ENCODE measurements at regions not wholly inside any gene's neighbourhood (a gene's known extent, or its start where the extent isn't known, plus 50 kb on each side); places are given as distances from the start of the nearest gene placed in this dataset.
"Not testable (repeated sequence)": the region's sequence is repeated elsewhere in the genome, so short reads cannot be mapped to it uniquely, and the experiment has no call there.

DNA sequence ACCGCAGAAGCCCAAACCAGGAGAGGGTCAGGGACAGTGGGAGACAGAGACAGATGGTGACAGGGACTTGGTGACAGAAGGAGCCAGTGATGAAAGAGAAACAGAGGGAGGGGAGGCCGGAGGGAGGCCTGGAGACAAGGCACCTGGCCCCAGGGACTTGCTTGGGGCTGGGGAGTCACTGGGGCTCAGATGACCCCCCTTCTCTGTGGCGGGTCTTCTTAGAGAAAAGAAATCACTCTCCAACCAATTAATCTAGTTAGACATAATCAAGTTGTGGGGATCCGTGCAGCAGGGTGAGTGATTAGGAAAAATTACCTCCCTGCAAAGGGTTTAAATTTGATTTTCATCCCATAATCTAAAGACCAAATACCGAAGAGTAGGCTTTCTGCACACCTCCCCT is 519.8 kb downstream of the PTPRU start:
- ChIA-PET SMC1A (ENCODE audit: uncharacterized antibody, unreplicated experiment) (no interaction called here), RAD21 (ENCODE audit: unreplicated experiment) (no interaction called here), CTCF (no interaction called here), POLR2A (no interaction called here)
- BruUV-seq (replicated peaks) = no TSS peak
- TF ChIP-seq JUND (IDR thresholded peaks at IDR 0.05; ENCODE audit: low read depth, low read length) = no peak
- no peak for TF ChIP-seq EGR1 (IDR thresholded peaks at IDR 0.05; ENCODE audit: borderline replicate concordance in 1 of 2, low read depth in 2 of 2, low read length in 2 of 2)
- no peak for TF ChIP-seq IKZF1 (conservative IDR thresholded peaks at IDR 0.05)
- TF ChIP-seq MTA2 (IDR thresholded peaks at IDR 0.05; ENCODE audit: low read depth) = no peak
- no peak for TF ChIP-seq SMAD1 (IDR thresholded peaks at IDR 0.05; ENCODE audit: low read depth, partially characterized antibody)
- no peak for TF ChIP-seq YBX1 (IDR thresholded peaks at IDR 0.05)
- no peak for TF ChIP-seq CBX5 (IDR thresholded peaks at IDR 0.05; ENCODE audit: low read depth)
- no peak for TF ChIP-seq MTA3 (IDR thresholded peaks at IDR 0.05; ENCODE audit: borderline replicate concordance, low read length)
- TF ChIP-seq, protein P1, sequence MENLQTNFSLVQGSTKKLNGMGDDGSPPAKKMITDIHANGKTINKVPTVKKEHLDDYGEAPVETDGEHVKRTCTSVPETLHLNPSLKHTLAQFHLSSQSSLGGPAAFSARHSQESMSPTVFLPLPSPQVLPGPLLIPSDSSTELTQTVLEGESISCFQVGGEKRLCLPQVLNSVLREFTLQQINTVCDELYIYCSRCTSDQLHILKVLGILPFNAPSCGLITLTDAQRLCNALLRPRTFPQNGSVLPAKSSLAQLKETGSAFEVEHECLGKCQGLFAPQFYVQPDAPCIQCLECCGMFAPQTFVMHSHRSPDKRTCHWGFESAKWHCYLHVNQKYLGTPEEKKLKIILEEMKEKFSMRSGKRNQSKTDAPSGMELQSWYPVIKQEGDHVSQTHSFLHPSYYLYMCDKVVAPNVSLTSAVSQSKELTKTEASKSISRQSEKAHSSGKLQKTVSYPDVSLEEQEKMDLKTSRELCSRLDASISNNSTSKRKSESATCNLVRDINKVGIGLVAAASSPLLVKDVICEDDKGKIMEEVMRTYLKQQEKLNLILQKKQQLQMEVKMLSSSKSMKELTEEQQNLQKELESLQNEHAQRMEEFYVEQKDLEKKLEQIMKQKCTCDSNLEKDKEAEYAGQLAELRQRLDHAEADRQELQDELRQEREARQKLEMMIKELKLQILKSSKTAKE (IDR thresholded peaks at IDR 0.05; ENCODE audit: low read depth, poor library complexity, severe bottlenecking) = no peak
- H3K9me3 ChIP-seq (replicated peaks; ENCODE audit: control insufficient read depth, insufficient read depth, low read length) = no peaks in the 10 kb centered on the region
- no peaks in the 10 kb centered on the region for H3K27me3 ChIP-seq (replicated peaks in 1 of 2; ENCODE audit: control insufficient read depth in 2 of 2, insufficient read depth in 2 of 2, low read length in 1 of 2)
- no peak overlapping the region for H3K4me3 ChIP-seq
- no peak overlapping the region for H2AFZ ChIP-seq (ENCODE audit: control insufficient read depth, low read depth, low read length)
- no peaks in the 10 kb centered on the region; the same call in 1 of the 2 replicates for H4K20me1 ChIP-seq (ENCODE audit: control insufficient read depth, insufficient read depth)
- no peaks in the 10 kb centered on the region for H3K4me1 ChIP-seq (ENCODE audit: control insufficient read depth, insufficient read depth, low read length)
- H3K79me2 ChIP-seq (ENCODE audit: control insufficient read depth, insufficient read depth, low read length) = no peaks in the 10 kb centered on the region
- in situ Hi-C loops (cut with MboI) (no loop called here), intact Hi-C loops (cut with micrococcal nuclease; ENCODE audit: unreplicated experiment) (no loop called here)
- FAIRE-seq (no peak), ATAC-seq (no peak), DNase-seq (ENCODE audit: low read depth, low spot score) (no peak)
- H3K36me3 ChIP-seq (ENCODE audit: control insufficient read depth in 2 of 2, insufficient read depth in 2 of 2, low read length in 1 of 2) = no peaks in the 10 kb centered on the region
- 0% methylated on average over 4 of the region's 5 CpGs for WGBS (ENCODE audit: insufficient coverage, insufficient replicate concordance, low lambda C conversion rate, missing lambda C conversion rate)
- H3K4me2 ChIP-seq (ENCODE audit: control insufficient read depth, insufficient read depth) = no peak overlapping the region
- H3K9ac ChIP-seq (ENCODE audit: control insufficient read depth, insufficient read depth, low read length) = no peak overlapping the region
- no peak overlapping the region for H3K27ac ChIP-seq (ENCODE audit: control insufficient read depth, insufficient read depth)

- 8% methylated on average over 5 of the region's 6 CpGs for WGBS (ENCODE audit: insufficient coverage, insufficient replicate concordance, low lambda C conversion rate, missing lambda C conversion rate)
- BruUV-seq (replicated peaks); H4K20me1 ChIP-seq (ENCODE audit: control insufficient read depth, insufficient read depth); intact Hi-C loops (cut with micrococcal nuclease; ENCODE audit: unreplicated experiment); H3K36me3 ChIP-seq (ENCODE audit: control insufficient read depth in 2 of 2, insufficient read depth in 2 of 2, low read length in 1 of 2); RAD21 ChIA-PET (ENCODE audit: unreplicated experiment); H3K4me3 ChIP-seq; SMC1A ChIA-PET (ENCODE audit: uncharacterized antibody, unreplicated experiment); H2AFZ ChIP-seq (ENCODE audit: control insufficient read depth, low read depth, low read length); ATAC-seq; H3K9me3 ChIP-seq (replicated peaks; ENCODE audit: control insufficient read depth, insufficient read depth, low read length); CTCF ChIA-PET; H3K4me2 ChIP-seq (ENCODE audit: control insufficient read depth, insufficient read depth); FAIRE-seq; H3K4me1 ChIP-seq (ENCODE audit: control insufficient read depth, insufficient read depth, low read length); DNase-seq (ENCODE audit: low read depth, low spot score); H3K27ac ChIP-seq (ENCODE audit: control insufficient read depth, insufficient read depth); H3K9ac ChIP-seq (ENCODE audit: control insufficient read depth, insufficient read depth, low read length); H3K79me2 ChIP-seq (ENCODE audit: control insufficient read depth, insufficient read depth, low read length); POLR2A ChIA-PET; in situ Hi-C loops (cut with MboI); H3K27me3 ChIP-seq (replicated peaks in 1 of 2; ENCODE audit: control insufficient read depth in 2 of 2, insufficient read depth in 2 of 2, low read length in 1 of 2): not testable (repeated sequence)
Observed at GRCh38 chr1:29755412-29756015, 519.2 kb downstream of the PTPRU start.
